NCI-H146 (cell line): ENCODE measurements at regions not wholly inside any gene's neighbourhood (a gene's known extent, or its start where the extent isn't known, plus 50 kb on each side); places are given as distances from the start of the nearest gene placed in this dataset.

Source experiments
- DNase-seq: peaks from one replicate; lab custom pipeline; 2025; lab: John Stamatoyannopoulos, UW

DNA sequence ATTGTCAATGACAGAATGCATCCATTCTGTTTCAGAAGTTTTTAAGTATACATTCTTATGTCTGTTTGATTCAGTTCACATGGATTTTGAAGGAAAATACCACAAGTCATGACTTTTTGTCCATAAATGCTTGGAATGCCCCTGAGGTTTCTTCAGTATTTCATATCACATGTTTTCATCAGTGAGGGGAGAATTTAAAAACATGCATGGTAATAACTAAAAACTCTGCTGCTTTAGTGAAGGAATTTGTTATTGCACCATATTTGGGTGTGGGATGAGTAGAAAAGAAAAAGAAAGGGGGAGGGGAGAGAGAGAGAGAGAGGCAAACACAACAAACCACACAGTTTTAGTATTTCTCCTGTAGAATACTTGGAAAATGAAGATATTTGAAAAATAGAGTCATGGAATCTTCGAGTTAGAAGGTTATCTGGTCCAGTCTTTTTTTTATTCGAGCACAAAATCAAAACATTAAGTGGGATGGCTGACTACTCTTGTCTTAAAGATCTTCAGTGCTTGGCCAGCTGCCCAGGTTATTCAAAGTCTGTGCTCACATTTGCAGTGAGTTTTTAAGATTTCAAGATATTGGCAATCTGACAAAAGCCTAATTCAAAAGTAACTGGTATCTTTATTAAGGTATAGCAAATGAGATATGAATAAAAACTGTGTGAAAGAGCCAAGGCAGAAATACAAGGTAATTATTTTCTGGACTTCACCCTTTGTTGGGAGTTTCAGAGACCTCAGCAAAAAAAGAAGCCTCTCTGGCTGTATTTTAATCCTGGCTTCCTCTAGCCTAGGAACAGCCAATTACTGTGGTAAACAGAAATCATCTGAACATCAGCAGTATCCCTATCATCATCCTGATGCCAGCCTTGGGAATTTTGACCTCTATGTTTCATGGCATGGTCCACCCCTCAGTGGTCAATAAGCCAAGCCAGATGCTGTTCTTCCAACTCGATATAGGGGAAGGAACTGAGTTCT lies 687.9 kb upstream of the CITED2 start:
- no peak for DNase-seq

DNA sequence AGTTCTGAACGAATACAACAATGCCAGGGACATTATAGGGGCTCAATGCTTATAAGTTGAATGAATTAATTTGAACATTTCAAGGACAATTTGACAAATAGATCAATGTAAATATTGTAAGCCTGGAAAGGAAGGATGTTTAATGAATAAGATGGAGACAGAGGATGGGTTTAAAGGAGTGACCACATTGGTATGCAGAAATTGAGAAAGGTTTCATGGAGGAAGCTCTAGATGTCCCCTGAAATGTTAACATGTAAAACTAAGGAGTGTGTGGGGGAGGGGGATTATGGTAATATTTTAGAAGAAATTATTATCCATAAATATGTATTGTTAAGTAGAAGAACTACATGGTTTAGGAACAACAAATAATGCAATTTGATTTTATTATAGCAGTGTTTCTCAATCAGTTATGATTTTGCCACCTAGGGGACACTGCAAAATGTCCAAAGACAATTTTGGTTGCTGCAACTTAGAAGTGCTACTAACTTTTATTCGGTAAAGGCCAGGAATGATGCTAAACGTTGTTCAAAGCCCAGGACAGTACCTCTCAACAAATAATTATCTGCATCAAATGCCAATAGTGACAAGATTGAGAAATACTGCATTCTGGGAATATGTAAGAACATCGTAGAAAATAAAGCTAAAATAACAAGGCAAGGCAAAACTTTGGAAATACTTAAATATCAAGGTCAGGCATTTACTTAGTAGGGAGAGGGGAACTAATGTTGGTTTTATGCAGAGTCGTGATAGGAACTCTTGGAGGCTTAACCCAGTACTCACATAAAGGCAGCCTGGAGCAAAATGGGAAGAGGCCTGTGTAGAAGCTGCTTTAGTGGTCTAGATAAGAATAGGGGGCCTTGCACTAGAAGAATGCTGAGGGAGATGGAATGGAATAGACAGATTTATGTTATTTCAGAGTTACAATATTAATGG lies 686.9 kb upstream of the CITED2 start:
- DNase-seq = no peak

DNA sequence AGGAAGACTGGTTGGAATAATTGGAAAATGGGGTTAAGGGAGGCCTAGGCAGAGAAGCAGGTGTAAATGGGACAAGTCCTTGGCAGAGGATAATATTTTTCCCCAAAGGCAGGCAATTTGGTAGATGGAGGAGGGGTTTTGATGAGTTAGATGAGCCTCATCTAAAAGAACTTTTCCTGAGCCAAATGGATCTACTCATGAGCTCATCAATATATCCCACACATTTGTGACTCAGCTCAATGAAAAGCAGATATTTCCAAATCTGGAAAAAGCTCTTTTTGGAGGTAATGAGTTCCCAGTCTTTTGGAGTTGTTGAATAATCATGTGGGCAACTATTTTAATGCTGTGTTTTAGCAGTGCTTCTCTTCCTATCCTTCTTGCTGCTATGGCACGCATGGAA lies 685.5 kb upstream of the CITED2 start:
- DNase-seq = no peak

DNA sequence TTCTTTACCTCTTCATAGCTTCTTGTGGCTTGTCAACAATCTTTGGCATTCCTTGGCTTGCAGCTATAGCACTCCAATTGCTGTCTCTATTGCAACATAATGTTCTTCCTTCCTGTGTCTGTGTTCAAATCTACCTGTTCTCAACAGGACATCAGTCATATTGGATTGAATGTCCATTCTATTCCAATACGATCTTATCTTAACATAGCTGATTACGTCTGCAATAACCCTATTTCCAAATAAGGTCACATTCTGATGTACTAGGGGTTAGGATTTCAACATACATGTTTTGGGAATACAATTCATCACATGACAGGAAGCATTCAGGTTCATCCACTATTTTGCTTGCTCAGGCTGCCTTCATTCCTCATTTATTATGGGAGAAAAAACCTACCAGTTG lies 684.4 kb upstream of the CITED2 start:
- DNase-seq = no peak

DNA sequence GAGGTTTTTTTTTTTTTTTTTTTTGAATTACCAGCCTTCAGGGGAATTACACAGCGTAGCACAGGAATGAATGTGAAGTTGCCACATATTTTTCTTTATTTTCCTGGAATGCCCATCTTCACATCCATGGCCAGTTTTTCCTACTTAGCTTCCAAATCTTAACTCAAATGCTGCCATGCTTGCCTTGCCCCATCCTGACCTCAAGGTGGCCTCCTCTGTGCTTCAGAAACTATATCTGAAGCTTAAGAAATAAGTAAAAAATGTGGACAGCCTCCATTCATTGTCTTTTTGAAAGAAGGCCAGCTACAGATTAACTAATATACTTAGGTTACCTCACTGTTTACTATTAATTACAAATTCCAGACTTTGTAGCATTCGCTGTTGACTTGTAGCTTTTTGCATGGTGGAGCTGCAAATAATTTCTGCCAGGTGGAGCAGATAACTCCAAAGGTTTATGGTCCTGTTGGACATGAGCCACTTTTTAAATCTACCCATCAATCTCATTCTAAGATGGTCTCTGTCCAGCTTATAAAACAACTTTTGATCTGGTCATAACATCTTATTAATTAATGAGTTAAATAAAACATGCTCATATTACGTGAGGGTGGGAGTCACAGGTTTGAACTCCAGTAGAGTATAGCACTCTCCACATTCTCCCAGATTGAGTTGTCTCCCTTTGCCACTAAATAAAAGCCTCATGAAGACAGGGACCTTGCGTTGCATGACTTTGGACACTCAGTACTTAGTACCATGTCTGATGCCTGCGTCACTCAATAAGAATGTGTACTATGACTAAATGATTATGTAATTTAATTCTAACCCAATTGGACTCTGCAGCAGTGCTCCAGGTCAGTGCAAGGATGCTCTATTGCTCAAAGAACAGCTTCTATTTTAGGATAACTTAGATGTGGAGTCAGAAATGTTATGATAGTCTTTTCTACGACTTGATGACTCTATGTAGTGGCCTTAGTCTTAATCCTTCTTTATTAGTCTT lies 678.6 kb upstream of the CITED2 start:
- DNase-seq = peak; percentile 18

DNA sequence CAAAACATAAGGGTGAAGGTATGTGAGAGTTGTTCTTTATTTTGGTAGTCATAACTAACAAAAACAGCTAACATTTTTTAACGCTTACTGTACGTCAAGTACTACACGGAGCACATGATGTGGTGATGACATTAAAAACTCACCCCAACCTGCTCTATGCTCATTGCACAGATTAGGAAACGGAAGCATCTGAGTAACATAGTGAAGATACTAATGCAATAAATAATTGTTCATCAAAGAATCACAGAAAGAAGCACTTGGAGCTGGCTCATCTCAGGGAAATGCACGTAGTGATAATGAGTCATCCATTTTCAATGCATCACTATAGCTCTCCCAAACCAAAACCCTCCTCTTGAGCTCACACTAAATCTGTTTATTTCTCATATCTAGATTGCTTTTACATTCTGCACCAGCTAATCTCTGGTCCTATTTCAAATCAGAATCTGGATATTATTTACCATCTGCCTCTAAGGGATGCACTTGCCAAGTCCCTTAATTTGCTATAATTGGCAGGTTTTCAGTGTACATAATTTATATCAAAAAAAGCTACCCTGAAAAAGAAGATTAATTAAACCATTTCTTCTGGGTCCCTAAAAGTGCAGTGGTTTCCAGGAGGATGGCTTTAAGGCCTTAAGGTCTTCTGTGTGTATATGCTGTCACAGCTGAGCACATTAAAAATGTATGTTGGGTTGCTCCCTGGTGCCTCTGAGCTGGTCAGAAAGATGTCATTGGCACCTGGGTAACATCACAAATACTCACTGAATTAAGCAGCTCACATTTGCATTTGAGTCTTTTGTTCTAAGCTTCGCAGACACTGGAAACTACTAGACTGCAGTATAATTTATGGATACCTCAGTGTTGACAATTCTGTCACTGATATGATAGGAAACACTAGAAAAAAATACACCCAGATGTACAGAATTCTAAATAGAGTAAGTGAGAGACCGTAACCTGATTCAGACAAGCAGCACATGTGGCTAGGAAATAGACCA lies 677.4 kb upstream of the CITED2 start:
- peak; percentile 37 for DNase-seq

DNA sequence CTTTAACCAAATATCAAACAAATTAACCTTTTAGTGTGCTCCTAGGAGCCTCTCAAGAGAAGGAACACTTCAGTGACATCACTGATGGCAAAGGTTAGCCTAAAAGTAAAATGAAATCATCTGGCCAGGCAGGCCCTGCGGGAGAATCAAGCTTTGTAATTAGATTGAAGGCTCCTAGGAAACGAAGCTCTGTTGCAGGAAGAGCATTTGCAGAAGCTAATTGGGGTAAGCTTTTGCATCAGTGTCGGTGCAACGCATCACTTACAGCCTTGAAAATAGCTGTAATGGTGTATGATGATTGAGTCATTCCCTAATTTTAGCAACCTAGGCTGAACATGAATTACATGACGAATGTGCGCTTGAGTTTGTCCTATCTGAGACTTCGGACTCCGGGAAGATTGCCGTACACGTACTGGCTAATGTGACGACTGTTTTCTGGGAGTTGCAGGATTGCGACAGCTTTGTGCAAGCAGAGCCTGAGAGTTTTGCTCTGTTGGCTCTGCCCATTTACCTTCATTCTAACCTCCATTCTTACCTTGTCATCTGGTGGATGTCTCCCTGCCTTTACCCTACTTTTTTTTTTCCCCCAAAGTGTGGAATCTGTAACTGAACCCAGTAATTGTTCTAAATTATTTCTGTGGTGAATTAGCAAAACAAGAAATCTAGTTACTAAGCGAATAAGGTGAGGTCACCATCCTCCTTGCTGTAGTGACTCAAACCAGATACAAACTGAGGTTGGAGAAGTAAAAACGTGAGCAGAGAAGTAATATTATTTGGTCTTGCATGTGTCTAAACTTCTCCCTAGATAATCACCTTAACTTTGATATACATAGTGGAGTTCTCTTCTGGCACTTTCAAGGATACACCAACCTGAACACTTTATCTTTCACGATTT lies 675.9 kb upstream of the CITED2 start:
- DNase-seq = no peak

DNA sequence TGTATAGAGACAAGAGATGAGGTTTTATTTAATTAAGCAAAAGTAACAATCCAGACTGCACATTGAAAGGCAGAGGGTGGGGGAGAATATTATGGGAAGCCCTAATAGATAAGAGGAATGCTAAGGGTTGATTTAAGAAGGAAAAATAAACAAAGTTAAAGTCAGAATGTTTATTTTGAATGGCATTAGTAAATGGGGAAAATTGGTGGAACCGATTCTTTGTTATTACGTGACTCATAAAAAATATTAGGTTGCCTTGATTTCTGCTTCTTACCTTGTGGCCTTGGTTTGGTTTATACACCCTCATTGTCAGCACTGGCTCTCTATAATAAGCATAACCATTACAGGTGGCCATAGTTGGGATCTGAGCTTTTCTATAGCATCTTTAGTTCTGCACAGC lies 674.8 kb upstream of the CITED2 start:
- DNase-seq = no peak

DNA sequence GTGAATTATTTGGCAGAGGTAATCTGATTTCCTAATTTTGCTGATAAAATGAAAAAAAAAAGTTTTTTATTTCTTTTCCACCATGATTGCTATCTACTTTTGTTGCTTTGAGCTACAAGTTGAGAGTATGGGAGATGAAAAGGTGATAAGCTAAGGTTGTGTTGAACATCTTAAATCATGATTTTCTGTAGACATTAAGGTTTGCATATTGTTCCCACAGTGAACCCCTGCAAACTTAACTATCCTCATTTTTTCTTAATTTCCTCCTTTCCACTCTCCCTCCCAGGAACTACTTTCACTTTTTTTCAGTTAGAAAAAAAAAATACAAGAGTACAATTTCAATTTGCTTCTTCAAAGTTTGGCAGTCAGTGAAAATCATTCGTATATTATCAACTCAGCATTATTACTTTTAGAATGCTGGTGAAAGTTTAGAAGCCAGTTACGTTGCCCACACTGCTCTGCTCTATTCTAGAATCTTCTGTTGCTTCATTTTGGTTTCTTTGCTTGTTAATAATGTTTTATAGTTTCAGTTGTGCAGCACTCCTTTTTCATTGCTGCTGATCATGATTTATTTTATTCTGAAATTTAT lies 673.8 kb upstream of the CITED2 start:
- no peak for DNase-seq

DNA sequence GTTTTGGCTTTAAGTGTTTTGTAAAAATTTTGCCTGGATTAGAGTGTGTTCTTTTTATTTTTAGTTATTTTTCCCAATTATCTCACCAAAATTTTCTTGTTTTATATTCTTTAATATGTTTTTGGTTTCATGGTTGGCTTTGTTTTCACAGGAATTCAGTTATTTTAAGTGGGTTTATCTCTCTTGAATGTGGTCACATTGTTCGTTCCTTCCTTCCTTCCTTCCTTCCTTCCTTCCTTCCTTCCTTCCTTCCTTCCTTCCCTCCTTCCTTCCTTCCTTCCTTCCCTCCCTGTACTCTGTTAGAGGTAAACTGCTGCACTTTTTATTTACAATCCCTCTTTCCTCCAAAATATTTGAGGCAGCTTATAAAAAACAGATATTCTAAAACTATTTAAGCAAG lies 672.9 kb upstream of the CITED2 start:
- no peak for DNase-seq

DNA sequence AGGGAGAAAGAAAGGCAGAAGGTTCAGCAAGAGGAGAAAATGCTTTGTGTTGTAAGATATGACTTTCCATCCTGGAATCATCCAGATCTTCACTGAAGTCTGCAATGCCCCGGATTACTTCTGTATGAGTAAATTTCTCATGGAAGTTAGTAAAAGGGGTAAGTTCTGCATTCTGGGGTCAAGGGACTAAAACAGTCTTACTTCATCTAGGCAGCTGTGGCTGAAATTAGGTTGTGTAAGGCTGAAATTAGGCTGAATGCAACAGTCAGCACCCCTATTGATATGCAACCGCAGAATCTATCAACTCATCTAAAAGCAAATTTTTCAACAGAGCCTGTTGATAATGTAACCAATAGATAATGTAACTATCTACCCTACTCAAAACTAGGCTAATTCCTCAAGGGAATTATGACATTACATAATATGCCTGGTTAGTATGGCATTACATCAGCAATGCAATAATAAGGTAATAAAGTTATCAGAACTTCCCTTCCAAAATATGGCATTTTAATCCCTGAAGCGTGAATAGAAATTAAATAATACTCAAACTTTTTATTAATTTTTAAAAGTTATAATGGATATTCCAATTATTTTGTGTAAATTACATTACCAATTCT lies 671.7 kb upstream of the CITED2 start:
- DNase-seq = no peak

DNA sequence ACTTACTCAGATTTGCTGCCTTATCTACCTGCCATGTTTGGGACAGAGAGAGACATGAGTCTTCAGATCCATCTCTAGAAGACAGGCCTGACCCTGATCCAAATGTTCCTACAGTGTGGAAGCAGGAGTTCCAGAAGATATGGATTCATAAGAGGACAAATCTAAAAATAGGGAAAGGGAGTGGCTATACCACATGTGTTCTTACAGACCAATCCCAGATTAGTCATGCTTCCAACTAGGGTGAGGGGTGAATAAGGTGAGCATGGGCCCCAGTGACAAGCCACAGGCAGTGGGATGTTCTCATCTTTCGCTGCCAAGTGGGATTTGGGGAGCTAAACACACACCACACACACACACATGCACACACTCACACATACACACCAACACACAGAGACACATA lies 670.7 kb upstream of the CITED2 start:
- DNase-seq = no peak

DNA sequence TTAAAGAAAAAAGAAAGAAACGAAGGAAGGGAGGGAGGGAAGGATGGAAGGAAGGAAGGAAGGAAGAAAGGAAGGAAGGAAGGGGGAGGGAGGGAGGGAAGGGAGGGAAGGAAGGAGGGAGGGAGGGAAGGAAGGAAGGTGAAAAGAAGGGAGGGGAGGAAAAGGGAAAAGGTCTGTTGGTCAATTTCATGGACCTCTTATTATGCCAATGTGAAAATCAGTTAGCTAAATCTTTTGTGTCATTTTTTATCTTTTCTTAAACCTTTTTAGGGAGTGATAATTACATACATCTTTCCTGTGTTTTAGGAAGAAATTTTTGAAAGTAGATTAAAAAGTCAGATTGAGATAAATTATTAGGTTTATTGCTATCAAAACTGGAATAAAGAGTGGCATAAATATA lies 670.2 kb upstream of the CITED2 start:
- DNase-seq = no peak

DNA sequence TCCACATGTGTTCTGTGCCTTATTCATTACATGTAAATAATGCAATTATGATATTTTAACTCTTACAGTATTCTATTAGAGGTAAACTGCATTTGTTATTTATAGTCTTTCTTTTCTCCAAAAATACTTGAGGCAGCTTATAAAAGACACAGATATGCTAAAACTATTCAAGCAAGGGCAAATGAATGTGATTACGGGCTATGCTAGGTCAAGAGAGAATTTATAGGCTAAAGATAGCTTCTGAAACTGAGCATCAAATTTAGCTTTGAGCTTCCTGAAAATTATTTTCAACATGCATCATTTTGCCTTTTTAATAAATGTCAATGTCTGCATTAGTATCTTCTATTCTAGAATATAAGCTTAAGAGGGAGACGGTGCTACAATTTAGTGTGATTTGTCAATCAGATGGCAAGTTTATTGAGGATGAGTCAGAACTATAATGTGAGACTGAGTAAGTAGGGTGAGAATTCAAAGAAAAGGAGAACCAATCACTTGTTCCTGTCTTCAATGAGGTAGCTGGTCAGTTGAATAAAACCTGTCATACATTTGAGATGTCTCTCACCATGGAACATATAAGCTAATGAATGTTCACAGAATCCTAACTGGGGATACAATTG lies 669.4 kb upstream of the CITED2 start:
- DNase-seq = no peak

DNA sequence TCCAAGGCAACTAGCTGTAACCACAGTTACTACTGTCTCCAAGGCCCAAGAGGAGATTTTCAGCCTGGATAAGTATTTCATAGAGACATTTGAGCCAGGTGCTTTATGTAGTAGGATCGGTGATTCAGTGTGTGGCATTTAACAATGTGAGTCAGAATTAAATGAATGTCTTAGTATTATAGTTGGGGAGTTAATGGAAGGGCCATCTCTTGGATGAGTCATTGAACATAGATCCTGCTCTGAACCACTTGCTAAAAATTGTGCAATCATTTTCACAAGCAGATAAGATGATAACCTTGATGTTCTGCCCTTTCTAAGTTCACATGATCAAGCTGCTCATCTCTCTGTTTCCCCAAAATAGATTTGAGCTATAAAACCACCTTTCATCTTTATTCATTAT lies 668.9 kb upstream of the CITED2 start:
- DNase-seq = no peak

DNA sequence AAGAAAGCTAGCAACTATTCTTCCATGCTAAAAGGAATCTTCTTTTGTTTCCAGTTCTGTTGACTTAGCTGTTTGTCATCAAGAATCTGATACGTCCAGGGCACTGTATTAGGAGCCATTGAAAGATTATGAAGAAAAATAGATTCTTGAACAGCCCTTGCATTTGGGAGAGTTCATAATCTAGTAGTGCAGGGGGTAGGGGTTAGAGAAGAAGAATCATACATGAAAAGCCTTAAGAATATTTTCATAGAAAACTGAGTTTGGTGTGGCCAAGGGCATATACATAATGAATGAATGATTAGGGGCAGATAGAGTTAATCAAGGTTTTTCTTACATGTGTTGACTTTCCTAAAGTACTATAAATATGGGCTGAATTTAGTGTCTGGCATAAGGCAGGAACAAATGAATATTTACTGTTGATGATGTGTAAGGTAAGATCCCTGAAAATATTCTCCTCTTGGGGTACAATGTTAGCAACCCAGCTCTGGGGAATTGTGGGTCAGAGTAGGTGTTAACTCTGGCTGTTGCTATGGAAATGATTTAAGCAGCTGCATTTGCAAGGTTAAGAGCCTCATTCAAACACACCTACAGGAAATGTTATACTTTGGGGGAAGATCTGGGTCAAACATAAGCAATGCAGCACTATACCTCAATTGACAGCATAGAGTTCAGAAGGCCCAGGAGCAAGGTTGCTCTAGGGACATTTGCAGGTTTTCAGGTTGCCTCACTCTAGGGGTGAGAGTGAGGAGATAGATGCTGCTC lies 667.3 kb upstream of the CITED2 start:
- DNase-seq = no peak

DNA sequence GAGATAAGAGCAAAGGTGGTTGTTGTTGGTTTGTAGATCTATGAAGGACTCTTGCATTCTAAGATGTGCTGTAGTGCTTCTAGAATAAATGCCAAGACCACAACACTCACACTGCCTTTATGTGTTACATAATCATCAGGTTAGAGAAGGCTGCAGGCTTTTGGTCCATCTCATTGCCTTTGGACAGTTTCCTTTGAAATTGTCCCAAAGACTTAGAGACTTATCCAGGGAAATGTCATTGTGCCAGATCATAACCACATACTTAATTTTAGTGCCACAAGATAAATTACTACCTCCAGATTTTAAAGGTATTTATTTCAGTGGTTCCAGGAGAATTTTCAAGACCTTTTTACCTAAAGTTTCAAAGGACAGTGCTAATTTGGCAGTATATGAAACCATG lies 666.6 kb upstream of the CITED2 start:
- no peak for DNase-seq
